ENCODE measurements at regions not wholly inside any gene's neighbourhood (a gene's known extent, or its start where the extent isn't known, plus 50 kb on each side); places are given as distances from the start of the nearest gene placed in this dataset.
A peak's percentile ranks its signal among the peaks of the same experiment; 100 is the strongest.

GRCh38 chr5:40384782-40385390, 294.8 kb upstream of the PTGER4 start:
- DNase-seq, result no peak

GRCh38 chr5:40383749-40384651, 295.7 kb upstream of the PTGER4 start:
- no peak for DNase-seq

GRCh38 chr5:40381676-40382363, 297.9 kb upstream of the PTGER4 start:
- DNase-seq, result no peak

DNA sequence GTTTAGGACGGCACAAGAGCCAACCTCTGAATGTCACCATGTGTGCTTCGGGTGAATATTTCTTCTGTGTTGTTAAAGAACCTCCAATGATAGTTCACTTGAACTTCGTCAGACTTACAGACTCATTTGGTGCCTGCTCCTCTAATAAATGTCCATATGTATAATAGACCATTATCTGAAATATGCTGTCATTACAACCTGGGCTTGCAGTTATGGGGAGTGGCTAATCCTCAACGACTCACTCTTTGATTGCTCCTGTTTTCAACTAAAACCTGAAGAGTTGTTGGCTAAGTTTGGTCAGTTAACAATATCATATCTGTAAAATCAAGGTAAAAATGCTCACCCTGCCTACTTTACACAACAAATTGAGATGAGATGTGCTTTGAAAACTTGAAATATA, 298.7 kb upstream of the PTGER4 start:
- no peak for DNase-seq

- peak; percentile 30 for DNase-seq
These were observed 301.1 kb upstream of the PTGER4 start for GRCh38 chr5:40378396-40379177.

- peak; percentile 15 for DNase-seq
These were observed 303.1 kb upstream of the PTGER4 start for GRCh38 chr5:40376566-40376965.

DNA sequence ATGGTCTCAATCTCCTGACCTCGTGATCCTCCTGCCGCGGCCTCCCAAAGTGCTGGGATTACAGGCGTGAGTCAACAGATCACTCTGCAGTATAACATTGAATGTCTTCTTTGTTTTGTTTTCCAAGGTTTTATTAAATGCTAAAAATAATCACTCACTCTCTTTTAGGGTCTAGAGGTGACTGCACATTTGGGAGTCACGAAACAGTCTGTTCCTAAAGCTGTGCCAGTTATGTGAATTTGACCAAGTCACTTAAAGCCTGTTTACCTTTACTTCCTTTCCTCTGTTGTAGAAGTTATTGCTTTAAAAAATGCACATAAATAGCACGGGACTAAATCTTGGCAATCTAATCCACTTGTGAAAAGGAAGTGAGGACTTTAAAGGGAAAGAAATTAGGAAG, 304.9 kb upstream of the PTGER4 start:
- DNase-seq, result no peak

DNA sequence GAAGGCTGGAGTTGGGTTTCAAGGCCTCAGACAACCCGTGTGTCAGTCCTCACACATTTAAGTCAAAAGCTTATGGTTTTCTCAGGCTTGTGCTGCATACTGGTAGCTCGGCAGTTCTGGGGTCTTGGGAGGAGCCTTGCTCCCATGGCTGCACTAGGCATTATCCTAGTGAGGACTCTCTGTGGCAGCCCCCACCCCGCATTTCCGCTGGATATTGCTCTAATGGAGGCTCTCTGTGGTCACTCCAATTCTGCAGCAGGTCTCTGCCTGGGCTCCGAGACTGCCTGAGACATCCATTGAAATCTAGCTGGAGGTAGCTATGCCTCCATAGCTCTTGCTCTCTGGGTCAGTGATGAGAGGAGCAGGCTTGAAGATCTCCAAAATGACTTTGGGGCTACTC, 311.5 kb upstream of the PTGER4 start:
- DNase-seq, result no peak

DNA sequence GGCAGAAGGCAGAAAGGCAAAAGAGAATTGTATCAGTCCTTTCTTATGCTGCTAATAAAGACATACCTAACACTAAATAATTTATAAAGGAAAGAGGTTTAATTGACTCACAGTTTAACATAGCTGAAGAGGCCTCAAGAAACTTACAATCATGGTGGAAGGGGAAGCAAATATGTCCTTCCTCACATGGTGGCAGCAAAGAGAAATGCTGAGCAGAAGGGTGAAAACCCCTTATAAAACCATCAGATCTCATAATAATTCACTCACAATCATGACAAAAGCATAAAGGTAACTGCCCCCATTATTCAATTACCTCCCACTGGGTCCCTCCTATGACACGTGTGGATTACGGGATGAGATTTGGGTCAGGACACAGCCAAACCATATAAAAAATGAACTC, 312.5 kb upstream of the PTGER4 start:
- DNase-seq, result no peak

- no peak for DNase-seq
These were observed 314.1 kb upstream of the PTGER4 start for GRCh38 chr5:40365342-40366330.

DNA sequence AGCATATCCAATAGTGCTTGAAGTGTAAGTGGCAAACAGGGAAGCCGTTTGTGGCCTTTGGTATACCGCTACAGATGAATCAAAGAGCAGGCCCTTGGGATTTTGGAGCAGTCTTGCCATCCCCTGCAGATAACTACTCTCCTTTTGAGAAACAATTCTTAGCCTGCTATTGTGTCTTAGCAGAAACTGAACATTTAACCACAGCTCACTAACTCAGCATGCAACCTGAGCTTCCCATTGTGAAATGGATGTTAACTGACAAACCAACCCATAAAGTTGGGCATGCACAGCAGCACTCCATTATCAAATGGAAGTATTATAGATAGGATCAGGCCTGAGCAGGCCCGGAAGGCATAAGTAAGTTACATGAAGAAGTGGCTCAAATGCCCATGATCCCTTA, 315.3 kb upstream of the PTGER4 start:
- no peak for DNase-seq

- DNase-seq, result no peak
These were observed 318.3 kb upstream of the PTGER4 start for GRCh38 chr5:40361378-40361777.

DNA sequence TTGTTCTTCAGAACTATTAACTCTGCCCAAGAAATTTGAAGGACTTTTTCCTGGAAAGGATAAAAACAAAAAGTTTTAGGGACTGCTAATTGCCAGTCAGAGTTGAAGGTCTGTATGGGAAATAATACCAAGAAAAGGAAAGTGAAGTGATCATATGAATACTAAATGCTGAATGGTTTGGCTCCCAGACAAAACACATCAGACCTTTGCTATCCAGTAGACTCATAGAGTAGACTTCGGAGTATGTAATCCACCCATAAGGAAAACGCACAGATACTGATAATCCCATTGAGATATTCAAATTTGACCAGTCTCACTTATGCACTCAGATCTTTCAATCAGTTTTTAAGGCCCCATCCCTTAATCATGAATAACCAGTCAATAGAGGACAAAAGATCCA, 319.0 kb upstream of the PTGER4 start:
- no peak for DNase-seq

GRCh38 chr5:40359832-40360231, 319.9 kb upstream of the PTGER4 start:
- DNase-seq, result no peak

DNA sequence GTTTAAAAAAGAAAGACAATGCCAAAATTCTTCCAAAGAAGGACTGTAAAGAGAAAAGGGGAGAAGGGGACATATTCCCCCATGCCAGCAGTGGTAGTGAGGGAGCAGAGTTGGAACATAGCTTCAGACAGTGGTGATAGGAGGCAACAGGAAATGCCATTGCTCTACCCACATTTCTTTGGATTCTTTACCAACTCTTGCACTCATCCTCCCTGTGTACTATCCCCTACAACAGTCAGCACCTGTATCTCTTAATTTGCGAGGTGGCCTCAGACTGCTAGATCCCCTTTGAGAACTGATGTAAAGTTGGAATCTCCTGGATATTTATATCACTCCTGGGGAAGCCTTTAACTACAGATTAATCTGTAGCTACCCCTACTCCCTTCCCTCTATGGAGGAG, 320.6 kb upstream of the PTGER4 start:
- DNase-seq, result no peak

GRCh38 chr5:40356248-40356647, 323.5 kb upstream of the PTGER4 start:
- DNase-seq, result no peak

- DNase-seq, result no peak
These were observed 323.9 kb upstream of the PTGER4 start for GRCh38 chr5:40355846-40356245.

DNA sequence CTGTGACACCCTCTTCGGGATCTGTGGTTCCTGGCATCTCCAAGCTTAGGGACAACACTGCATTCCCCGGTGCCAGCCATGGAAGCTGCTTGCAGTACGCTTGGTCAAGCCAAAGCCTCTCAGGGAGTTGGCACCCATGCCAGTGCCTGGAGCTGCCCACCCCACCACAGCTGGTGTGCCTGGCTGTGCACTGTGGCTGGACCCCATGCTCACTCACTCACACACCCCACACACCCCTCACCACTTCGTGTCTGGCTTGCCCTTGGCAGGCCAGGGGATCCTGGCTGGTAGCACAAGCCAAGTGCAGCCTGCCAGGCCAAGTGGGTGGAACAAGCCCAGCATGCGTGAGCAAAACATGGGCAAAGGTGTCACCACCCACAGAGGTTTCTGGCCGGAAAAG, 324.5 kb upstream of the PTGER4 start:
- no peak for DNase-seq

- DNase-seq, result no peak
These were observed 325.5 kb upstream of the PTGER4 start for GRCh38 chr5:40354171-40354570.

DNA sequence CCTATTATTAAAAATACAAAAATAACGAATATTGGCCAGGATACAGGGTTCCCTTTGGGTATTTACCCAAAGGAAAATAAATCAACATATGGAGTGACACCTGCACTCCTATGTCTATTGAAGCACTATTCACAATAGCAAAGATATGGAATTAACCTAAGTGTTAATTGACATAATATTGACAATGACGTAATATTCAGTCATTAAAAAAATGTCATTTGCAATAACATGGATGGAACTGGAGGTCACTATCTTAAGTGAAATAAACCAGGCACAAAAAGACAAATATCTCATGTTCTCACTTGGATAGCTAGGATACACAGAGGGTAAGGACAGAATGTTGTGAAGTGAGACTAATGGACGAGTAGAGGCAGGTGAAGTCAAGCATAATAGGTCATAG, 326.3 kb upstream of the PTGER4 start:
- DNase-seq, result no peak

GRCh38 chr5:40347981-40348725, 331.6 kb upstream of the PTGER4 start:
- DNase-seq, result no peak
